Activated T-cell treated with anti-CD3 and anti-CD28 coated beads, Interleukin-2, amount 50 U/mL, for 72 hours (primary cell): ENCODE measurements at regions not wholly inside any gene's neighbourhood (a gene's known extent, or its start where the extent isn't known, plus 50 kb on each side); places are given as distances from the start of the nearest gene placed in this dataset.

Source experiments
- ATAC-seq, 2 donors: fragments of 150-1000 bp; cut with Tn5 transposase; replicated peaks in 1 of 2; 2 replicates each; pipeline ENCODE4 v1.10.0; 2021; ENCODE audit warnings: moderate library complexity in 2 of 2, mild to moderate bottlenecking in 1 of 2
- DNase-seq, 2 donors: peaks; one replicate each; pipeline ENCODE4 v3.0.0; 2021 to 2022; ENCODE audit warnings: mixed read lengths in 1 of 2
- H3K27ac Mint-ChIP-seq: one replicate; pipeline ENCODE4 v1.8.0; 2022; ENCODE audit warnings: mild to moderate bottlenecking, moderate library complexity, mixed read lengths
- H3K27me3 Mint-ChIP-seq: one replicate; pipeline ENCODE4 v1.8.0; 2022; ENCODE audit warnings: low read depth, mixed read lengths
- H3K36me3 Mint-ChIP-seq, 2 donors: one replicate each; pipeline ENCODE4 v1.8.0; 2022; ENCODE audit warnings: mixed read lengths in 2 of 2, mild to moderate bottlenecking in 1 of 2; ENCODE audit not compliant: insufficient read depth in 2 of 2
- H3K4me1 Mint-ChIP-seq: one replicate; pipeline ENCODE4 v1.8.0; 2022; ENCODE audit warnings: low read depth, mixed read lengths
- H3K4me3 Mint-ChIP-seq, 2 donors: one replicate each; pipeline ENCODE4 v1.8.0; 2022; ENCODE audit warnings: mild to moderate bottlenecking in 2 of 2, mixed read lengths in 2 of 2, moderate library complexity in 2 of 2
- H3K9me3 Mint-ChIP-seq, 2 donors: one replicate each; pipeline ENCODE4 v1.8.0; 2022; ENCODE audit warnings: mixed read lengths in 2 of 2

GRCh38 chr16:75916451-75916850 lies 190.2 kb upstream of the CPHXL start:
- Mint-ChIP-seq H3K27ac (no peak overlapping the region), H3K9me3 (peaks cover 0 to 2% of the 10 kb centered on the region in 2 donors), H3K4me3 (no peak overlapping the region), H3K36me3 (no peaks in the 10 kb centered on the region), H3K27me3 (no peaks in the 10 kb centered on the region), H3K4me1 (no peaks in the 10 kb centered on the region)
- DNase-seq (no peak), ATAC-seq (no peak)

- Mint-ChIP-seq H3K36me3 (no peaks in the 10 kb centered on the region), H3K4me1 (no peaks in the 10 kb centered on the region)
These were observed 191.8 kb upstream of the CPHXL start for GRCh38 chr16:75918109-75918508.

GRCh38 chr16:75919664-75920063 lies 193.4 kb upstream of the CPHXL start:
- no peak overlapping the region for H3K4me3 Mint-ChIP-seq
- H3K4me1 Mint-ChIP-seq = no peaks in the 10 kb centered on the region
- no peak for ATAC-seq
- H3K9me3 Mint-ChIP-seq = peaks cover 0 to 2% of the 10 kb centered on the region in 2 donors
- no peaks in the 10 kb centered on the region for H3K36me3 Mint-ChIP-seq
- no peak for DNase-seq
- H3K27me3 Mint-ChIP-seq = no peaks in the 10 kb centered on the region
- no peak overlapping the region for H3K27ac Mint-ChIP-seq

More at GRCh38 chr16:75918109-75918508, 191.8 kb upstream of the CPHXL start:
- ATAC-seq = no peak
- no peak for DNase-seq
- H3K27me3 Mint-ChIP-seq = no peaks in the 10 kb centered on the region
- H3K4me3 Mint-ChIP-seq = no peak overlapping the region
- H3K9me3 Mint-ChIP-seq = peaks cover 0 to 2% of the 10 kb centered on the region in 2 donors
- H3K27ac Mint-ChIP-seq = no peak overlapping the region

GRCh38 chr16:75921281-75921680 lies 195.0 kb upstream of the CPHXL start:
- DNase-seq (no peak), ATAC-seq (no peak)
- no peaks in the 10 kb centered on the region for H3K27me3 Mint-ChIP-seq
- no peaks in the 10 kb centered on the region for H3K4me1 Mint-ChIP-seq
- H3K36me3 Mint-ChIP-seq = no peaks in the 10 kb centered on the region
- H3K4me3 Mint-ChIP-seq = no peak overlapping the region
- peaks cover 0 to 2% of the 10 kb centered on the region in 2 donors for H3K9me3 Mint-ChIP-seq
- H3K27ac Mint-ChIP-seq = no peak overlapping the region

GRCh38 chr16:75922250-75922649 lies 196.0 kb upstream of the CPHXL start:
- Mint-ChIP-seq H3K36me3 (no peaks in the 10 kb centered on the region), H3K4me3 (no peak overlapping the region), H3K4me1 (no peaks in the 10 kb centered on the region)

GRCh38 chr16:75924397-75924796 lies 198.1 kb upstream of the CPHXL start:
- no peaks in the 10 kb centered on the region for H3K4me1 Mint-ChIP-seq
- DNase-seq (no peak), ATAC-seq (no peak)
- peaks cover 2 to 3% of the 10 kb centered on the region in 2 donors for H3K9me3 Mint-ChIP-seq
- H3K27me3 Mint-ChIP-seq = no peaks in the 10 kb centered on the region
- no peak overlapping the region for H3K27ac Mint-ChIP-seq
- H3K36me3 Mint-ChIP-seq = no peaks in the 10 kb centered on the region
- H3K4me3 Mint-ChIP-seq = no peak overlapping the region

More at GRCh38 chr16:75922250-75922649, 196.0 kb upstream of the CPHXL start:
- no peaks in the 10 kb centered on the region for H3K27me3 Mint-ChIP-seq
- ATAC-seq = no peak
- no peak for DNase-seq
- peaks cover 0 to 2% of the 10 kb centered on the region in 2 donors for H3K9me3 Mint-ChIP-seq
- no peak overlapping the region for H3K27ac Mint-ChIP-seq

GRCh38 chr16:75927810-75928209 lies 201.5 kb upstream of the CPHXL start:
- ATAC-seq = no peak
- H3K4me3 Mint-ChIP-seq = no peak overlapping the region
- H3K27me3 Mint-ChIP-seq = no peaks in the 10 kb centered on the region
- peaks cover 2 to 11% of the 10 kb centered on the region in 2 donors for H3K9me3 Mint-ChIP-seq
- no peaks in the 10 kb centered on the region for H3K4me1 Mint-ChIP-seq
- no peak for DNase-seq
- no peaks in the 10 kb centered on the region for H3K36me3 Mint-ChIP-seq
- no peak overlapping the region for H3K27ac Mint-ChIP-seq

- H3K27me3 Mint-ChIP-seq = no peaks in the 10 kb centered on the region
- no peaks in the 10 kb centered on the region for H3K4me1 Mint-ChIP-seq
- H3K27ac Mint-ChIP-seq = no peak overlapping the region
- peaks cover 2 to 11% of the 10 kb centered on the region in 2 donors for H3K9me3 Mint-ChIP-seq
- DNase-seq (no peak), ATAC-seq (no peak)
- no peaks in the 10 kb centered on the region for H3K36me3 Mint-ChIP-seq
- no peak overlapping the region for H3K4me3 Mint-ChIP-seq
These were observed 202.0 kb upstream of the CPHXL start for GRCh38 chr16:75928295-75928694.

- Mint-ChIP-seq H3K9me3 (peaks cover 2 to 11% of the 10 kb centered on the region in 2 donors), H3K27ac (no peak overlapping the region), H3K36me3 (no peaks in the 10 kb centered on the region)
These were observed 202.8 kb upstream of the CPHXL start for GRCh38 chr16:75929046-75929445.

GRCh38 chr16:75931043-75931442 lies 204.8 kb upstream of the CPHXL start:
- no peaks in the 10 kb centered on the region for H3K27me3 Mint-ChIP-seq
- peaks cover 2 to 11% of the 10 kb centered on the region in 2 donors for H3K9me3 Mint-ChIP-seq
- no peak overlapping the region for H3K4me3 Mint-ChIP-seq
- DNase-seq (no peak), ATAC-seq (no peak)
- H3K4me1 Mint-ChIP-seq = no peaks in the 10 kb centered on the region
- H3K27ac Mint-ChIP-seq = no peak overlapping the region
- H3K36me3 Mint-ChIP-seq = no peaks in the 10 kb centered on the region

More at GRCh38 chr16:75929046-75929445, 202.8 kb upstream of the CPHXL start:
- no peaks in the 10 kb centered on the region for H3K27me3 Mint-ChIP-seq
- H3K4me1 Mint-ChIP-seq = no peaks in the 10 kb centered on the region
- H3K4me3 Mint-ChIP-seq = no peak overlapping the region
- no peak for DNase-seq
- no peak for ATAC-seq

- no peak overlapping the region for H3K27ac Mint-ChIP-seq
- H3K27me3 Mint-ChIP-seq = no peaks in the 10 kb centered on the region
- DNase-seq (no peak), ATAC-seq (no peak)
- H3K4me1 Mint-ChIP-seq = no peaks in the 10 kb centered on the region
- H3K4me3 Mint-ChIP-seq = no peak overlapping the region
- no peaks in the 10 kb centered on the region for H3K36me3 Mint-ChIP-seq
- H3K9me3 Mint-ChIP-seq = peaks cover 2 to 11% of the 10 kb centered on the region in 2 donors
These were observed 205.7 kb upstream of the CPHXL start for GRCh38 chr16:75931970-75932369.

- no peak for ATAC-seq
- no peak for DNase-seq
- no peaks in the 10 kb centered on the region for H3K27me3 Mint-ChIP-seq
- no peaks in the 10 kb centered on the region for H3K4me1 Mint-ChIP-seq
- no peak overlapping the region for H3K27ac Mint-ChIP-seq
- H3K9me3 Mint-ChIP-seq = no peaks in the 10 kb centered on the region
- no peak overlapping the region for H3K4me3 Mint-ChIP-seq
- no peaks in the 10 kb centered on the region for H3K36me3 Mint-ChIP-seq
These were observed 212.5 kb upstream of the CPHXL start for GRCh38 chr16:75938818-75939217.

- DNase-seq (no peak), ATAC-seq (no peak)
- H3K36me3 Mint-ChIP-seq = no peaks in the 10 kb centered on the region
- H3K4me3 Mint-ChIP-seq = no peak overlapping the region
- H3K27ac Mint-ChIP-seq = no peak overlapping the region
- H3K9me3 Mint-ChIP-seq = no peaks in the 10 kb centered on the region
- no peaks in the 10 kb centered on the region for H3K27me3 Mint-ChIP-seq
- H3K4me1 Mint-ChIP-seq = no peaks in the 10 kb centered on the region
These were observed 216.1 kb upstream of the CPHXL start for GRCh38 chr16:75942351-75942750.

- H3K36me3 Mint-ChIP-seq = no peaks in the 10 kb centered on the region
- H3K27me3 Mint-ChIP-seq = no peaks in the 10 kb centered on the region
- H3K9me3 Mint-ChIP-seq = no peaks in the 10 kb centered on the region
- ATAC-seq (no peak), DNase-seq (no peak)
- H3K27ac Mint-ChIP-seq = no peak overlapping the region
- H3K4me1 Mint-ChIP-seq = no peaks in the 10 kb centered on the region
- H3K4me3 Mint-ChIP-seq = no peak overlapping the region
These were observed 216.6 kb upstream of the CPHXL start for GRCh38 chr16:75942936-75943335.
